Stromal cell of bone marrow (primary cell): ENCODE measurements at regions not wholly inside any gene's neighbourhood (a gene's known extent, or its start where the extent isn't known, plus 50 kb on each side); places are given as distances from the start of the nearest gene placed in this dataset.

Experiments used
- DNase-seq: peaks from one replicate; pipeline ENCODE4 v3.0.0-alpha.2; 2012; ENCODE audit warnings: low read depth

DNA sequence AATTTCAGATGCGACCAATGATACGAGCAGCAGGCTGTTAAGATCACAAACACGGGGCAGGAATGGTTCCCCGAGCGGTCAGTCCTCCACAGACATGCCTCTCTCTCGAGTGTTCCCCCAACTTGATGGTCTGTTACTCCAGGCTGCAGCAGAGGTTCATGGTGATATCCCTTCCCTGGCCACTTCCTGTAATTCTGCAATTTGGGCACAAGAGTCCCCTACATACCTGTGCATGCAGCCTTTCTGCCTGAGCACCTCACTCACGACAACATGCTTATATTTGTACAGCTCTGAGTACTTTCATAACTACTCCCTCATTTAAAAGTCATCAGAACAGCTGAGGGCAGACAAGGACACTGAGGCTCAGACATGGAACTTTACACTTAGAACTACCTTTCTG is 408.1 kb upstream of the NR2F2 start:
- DNase-seq = no peak

DNA sequence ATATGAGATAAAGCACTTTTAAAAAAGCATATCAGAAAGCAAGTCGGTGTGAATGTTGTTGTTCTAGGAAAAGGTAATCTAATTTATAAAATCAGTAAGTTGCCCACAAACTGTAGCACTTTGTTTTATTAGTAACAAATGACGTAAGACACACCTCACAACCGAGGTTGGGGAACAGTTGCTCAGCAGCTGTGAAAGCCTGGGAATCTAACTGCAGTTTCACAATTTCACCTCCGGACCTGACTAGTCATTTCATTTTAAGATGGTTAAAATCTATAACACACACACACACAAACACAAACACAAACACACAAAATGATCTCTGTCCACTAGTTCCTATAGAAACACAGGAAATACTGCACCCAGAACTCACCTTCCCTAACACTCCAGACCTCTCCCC is 406.7 kb upstream of the NR2F2 start:
- DNase-seq = no peak

DNA sequence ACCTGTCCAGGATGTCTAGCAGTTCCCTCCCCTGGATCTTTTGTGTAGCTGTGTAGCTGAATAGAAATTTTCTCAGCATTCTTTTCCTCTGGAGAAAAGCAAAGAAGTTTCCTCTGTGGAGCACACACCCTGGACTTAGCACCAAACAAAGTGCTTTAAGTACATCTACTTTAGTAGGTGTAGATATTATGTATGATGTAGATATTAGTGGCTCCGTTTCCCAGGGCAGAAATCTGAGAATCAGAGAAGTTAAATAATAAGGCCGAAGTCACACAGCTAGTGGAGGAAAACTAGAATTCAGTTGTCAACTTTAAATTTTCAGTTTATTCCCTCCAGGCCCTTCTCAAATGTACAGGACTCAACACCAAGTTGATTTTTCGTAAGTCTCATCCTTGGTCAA is 401.7 kb upstream of the NR2F2 start:
- DNase-seq = no peak

DNA sequence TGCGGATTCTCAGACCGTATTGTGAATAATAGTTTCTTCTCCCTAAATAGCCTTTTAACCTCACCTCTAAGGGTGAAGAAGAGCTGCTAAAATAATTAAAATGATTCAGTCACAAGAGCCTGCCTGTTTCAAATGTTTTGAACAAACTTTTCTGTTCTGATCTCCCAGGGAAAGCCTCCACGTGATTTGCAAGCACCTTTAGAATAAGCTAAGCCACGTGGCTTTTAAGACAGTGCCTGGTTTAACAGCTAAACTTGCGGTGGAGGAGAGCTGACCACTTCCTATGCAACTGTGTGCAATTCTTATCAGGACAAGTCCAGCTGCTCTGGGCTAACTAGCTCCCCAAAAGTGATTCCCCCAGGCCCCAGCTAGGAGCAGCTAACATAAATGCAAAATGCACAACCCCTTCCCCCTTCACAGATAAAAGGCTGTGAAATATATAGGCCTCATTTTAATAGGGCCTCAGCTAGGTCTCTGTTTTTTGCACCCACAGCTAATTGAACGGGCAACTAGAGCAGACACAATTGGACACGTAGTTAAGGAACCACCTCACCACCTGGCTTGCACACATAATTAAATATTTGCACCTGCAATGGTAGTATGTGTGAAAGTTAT is 401.2 kb upstream of the NR2F2 start:
- DNase-seq = no peak

- DNase-seq = no peak
Observed at GRCh38 chr15:95930659-95931375, 399.7 kb upstream of the NR2F2 start.

DNA sequence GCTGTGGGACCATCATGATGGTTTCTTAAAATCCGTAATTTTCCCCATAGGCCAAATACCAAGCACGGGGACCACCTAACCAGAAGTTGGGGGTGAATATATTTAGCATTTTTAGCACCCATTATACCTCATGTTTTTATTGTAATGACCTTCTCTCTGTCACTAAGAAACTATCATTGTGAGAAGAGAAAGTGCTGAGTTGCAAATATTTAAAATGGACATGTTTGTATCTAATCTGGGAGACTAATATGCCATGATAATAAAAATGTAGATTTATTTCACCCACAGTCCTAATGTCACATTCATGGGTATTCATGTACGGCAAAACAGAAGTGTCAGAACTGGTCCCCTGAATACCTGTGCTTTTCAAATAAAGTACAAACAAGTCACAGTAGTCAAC is 398.9 kb upstream of the NR2F2 start:
- no peak for DNase-seq

DNA sequence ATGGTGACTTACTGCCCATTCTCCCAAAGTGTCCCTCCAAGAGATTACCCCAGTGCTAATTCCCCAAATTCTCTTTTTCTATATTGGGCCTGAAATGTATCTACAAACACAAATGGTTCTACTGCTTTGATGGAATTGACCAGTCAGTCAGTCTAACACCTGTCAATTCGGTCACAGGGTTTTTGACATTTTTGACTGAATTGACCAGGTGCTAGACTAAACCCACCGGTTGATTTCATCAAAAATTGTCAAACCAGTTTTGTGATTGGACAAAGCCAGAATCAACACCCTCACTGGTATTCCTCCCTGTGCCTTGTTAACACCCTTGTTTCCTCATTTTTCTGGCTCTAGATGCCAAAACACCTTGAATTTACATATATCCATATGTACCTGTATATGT is 398.4 kb upstream of the NR2F2 start:
- no peak for DNase-seq

DNA sequence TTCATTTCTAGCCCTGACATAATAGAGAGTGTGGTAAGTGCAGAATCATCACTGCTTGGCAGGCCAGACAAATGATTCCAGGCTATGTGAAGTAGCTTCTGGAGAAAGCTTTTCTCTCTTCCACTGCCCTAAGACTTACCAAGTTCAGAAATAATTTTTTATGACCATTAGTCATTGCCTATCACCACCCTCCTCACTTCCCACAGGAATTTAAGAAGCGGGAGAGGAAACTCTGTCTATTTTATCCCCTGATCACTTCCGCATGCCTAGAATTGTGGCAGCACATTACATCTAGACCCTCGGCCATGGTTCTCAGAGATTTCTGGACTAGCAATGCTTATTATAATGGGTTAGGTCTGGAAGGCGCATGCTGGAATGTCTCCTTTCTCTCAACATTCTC is 397.8 kb upstream of the NR2F2 start:
- peak; percentile 70 for DNase-seq

- no peak for DNase-seq
Observed at GRCh38 chr15:95935852-95936251, 394.6 kb upstream of the NR2F2 start.

DNA sequence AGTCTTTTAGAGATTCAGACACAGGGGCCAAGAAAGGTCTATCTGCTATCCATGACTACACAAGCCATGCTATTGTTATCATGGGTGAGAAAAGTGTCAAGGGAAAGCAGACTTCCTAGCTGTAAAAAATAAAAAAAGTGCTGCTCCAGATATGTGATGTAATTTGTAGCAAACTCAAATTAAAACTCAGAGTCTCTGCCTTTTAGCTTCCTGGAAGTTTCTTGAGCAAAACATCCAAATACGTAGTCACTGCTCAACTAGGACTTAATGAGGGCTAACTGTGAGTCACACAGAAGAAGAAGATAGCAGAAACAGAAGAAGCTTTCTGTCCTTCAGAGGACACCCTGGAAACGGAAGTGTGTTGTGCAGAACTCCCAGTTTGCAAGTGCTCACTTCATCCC is 393.4 kb upstream of the NR2F2 start:
- peak; percentile 24 for DNase-seq

- DNase-seq = no peak
Observed at GRCh38 chr15:95940431-95940985, 390.0 kb upstream of the NR2F2 start.

GRCh38 chr15:95944193-95944592 is 386.3 kb upstream of the NR2F2 start:
- no peak for DNase-seq

GRCh38 chr15:95944661-95945255 is 385.7 kb upstream of the NR2F2 start:
- DNase-seq = no peak

DNA sequence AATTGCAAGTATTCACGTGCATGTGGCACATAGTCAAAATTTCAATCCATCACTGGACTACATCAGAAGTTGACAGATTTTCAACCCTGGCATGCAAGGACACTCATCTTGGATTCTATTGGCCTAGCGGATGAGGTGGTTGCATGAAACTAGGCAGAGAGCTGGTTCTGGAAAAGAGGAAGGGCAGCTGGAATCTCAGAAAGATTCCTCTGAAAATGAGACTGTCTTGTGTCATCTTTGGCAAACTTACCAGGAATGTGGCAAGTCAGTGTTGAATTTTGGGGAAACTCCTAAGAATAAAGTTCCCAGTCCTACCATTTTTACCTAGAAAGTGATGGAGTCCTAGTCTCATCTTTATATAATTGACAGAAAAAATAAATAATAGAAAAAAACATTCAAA is 384.3 kb upstream of the NR2F2 start:
- no peak for DNase-seq

- DNase-seq = no peak
Observed at GRCh38 chr15:95946926-95947325, 383.6 kb upstream of the NR2F2 start.

DNA sequence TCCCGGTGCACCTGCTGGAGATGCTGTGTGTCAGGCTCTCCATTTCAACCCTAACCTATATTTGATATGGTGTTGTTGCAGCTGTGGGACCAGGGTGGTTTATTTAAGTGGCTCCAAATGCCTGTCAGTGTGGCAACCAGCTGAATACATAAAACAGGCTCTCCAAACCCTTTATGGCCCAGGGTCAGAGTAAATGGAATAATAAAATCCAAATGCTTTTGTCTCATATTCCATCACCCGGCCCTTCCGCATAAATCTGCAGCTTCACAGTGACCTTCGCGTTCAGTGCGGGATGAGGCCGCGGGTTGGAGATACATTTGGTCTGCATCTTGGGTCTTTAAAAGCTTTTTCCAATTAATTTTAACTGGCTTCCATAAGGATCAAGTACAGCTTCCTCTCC is 382.1 kb upstream of the NR2F2 start:
- DNase-seq = no peak

DNA sequence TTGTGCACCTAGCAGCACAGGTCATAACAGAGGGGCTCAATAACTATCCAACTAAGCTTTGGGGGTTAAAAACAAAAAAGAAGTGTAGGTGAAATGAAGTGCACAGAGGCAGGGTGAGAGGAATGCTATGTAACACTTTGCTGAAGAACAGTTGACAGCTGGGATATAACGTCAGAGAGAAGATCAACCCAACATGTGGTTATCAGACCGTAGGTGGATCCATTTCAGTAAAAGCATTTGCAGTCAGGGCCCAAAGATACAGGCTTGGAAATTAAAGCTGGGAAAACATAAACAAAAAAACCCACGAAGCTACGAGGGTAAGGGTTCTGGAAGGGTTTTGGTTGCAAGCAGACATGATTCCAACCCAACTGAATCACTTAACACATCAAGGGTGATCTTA is 377.5 kb upstream of the NR2F2 start:
- DNase-seq = no peak

DNA sequence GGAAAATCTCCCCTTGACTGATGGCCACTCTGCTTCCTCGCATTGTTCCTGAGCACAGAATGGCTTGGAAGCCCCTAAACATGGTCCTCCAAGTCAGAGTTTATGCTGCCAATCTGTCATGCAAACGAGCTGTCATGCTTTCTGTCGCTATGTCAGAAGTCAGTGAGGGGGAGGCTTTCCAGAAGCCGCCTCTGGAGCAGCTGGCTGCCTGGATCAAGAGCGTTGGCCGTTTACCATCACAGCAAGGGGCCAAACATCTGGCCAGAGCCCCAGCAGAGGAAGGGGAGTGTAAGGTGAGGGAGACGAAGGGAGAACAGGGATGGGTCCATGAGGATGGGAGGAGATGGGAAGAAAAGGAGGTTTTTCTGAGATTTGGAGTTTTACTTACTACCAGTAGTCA is 372.6 kb upstream of the NR2F2 start:
- no peak for DNase-seq

DNA sequence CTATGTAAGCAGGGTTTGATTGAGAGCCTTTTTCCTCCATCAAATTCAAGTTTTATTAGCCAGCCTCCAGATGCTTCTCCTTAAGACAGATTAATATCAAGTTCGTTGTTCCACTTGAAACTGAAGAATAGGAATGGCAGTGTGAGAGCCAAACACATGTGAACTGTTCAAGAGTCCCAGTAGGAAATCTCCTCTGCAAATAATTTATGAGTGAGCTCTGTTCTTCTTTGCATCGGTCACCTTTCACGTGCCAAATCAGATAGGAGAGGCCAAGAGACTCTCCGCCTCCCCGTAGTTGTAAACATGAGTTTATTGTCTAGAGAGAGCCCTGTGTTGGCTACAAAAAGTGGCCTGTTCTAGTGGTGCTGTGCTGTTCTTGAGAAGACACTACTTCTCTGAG is 372.1 kb upstream of the NR2F2 start:
- no peak for DNase-seq

GRCh38 chr15:95968856-95969255 is 361.6 kb upstream of the NR2F2 start:
- no peak for DNase-seq

DNA sequence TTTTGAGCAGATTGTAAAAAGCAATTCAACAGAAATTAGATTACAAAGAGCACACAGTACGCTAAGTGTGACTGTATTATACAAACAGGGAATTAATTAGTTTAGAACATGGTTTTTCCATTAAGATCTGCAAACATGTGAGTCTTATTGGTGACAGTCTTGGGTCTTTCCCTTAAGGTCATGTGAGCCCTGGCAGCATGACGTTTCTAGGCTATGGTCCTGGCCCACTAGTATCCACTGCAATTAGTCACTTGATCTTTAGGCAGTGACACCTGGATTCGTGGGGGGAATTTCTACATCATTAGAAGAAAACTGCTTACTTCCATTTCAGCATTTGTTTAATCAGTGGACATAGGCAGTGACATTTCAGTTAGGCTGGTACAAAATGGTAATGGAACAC is 360.2 kb upstream of the NR2F2 start:
- no peak for DNase-seq

GRCh38 chr15:95972041-95972553 is 358.4 kb upstream of the NR2F2 start:
- peak; percentile 67 for DNase-seq

- no peak for DNase-seq
Observed at GRCh38 chr15:95972812-95973211, 357.7 kb upstream of the NR2F2 start.
